ENCODE measurements at regions not wholly inside any gene's neighbourhood (a gene's known extent, or its start where the extent isn't known, plus 50 kb on each side); places are given as distances from the start of the nearest gene placed in this dataset.

GRCh38 chr4:128654465-128654864 lies 155.0 kb upstream of the JADE1 start:
- Histone ChIP-seq H3K79me2 (ENCODE audit: control insufficient read depth, insufficient read depth, low read length) (no peaks in the 10 kb centered on the region), H2AFZ (ENCODE audit: control insufficient read depth, low read length) (no peak overlapping the region), H3K36me3 (ENCODE audit: control insufficient read depth in 2 of 2, extremely low read depth in 1 of 2, insufficient read depth in 2 of 2, low read length in 2 of 2) (no peaks in the 10 kb centered on the region), H3K4me1 (ENCODE audit: control insufficient read depth, extremely low read depth, insufficient read depth, low read length) (no peaks in the 10 kb centered on the region), H3K9ac (ENCODE audit: control insufficient read depth, extremely low read depth, insufficient read depth, low read length) (no peak overlapping the region), H3K27me3 (ENCODE audit: control insufficient read depth, extremely low read depth, insufficient read depth, low read length) (no peaks in the 10 kb centered on the region), H3K9me1 (ENCODE audit: control insufficient read depth, extremely low read depth, insufficient read depth, low read length) (no peaks in the 10 kb centered on the region), H4K20me1 (ENCODE audit: control insufficient read depth, extremely low read depth, insufficient read depth, low read length) (no peaks in the 10 kb centered on the region), H3K9me3 (ENCODE audit: control insufficient read depth, low read depth, low read length) (no peaks in the 10 kb centered on the region), H3K4me3 (ENCODE audit: control insufficient read depth in 2 of 3, extremely low read depth in 1 of 3, insufficient read depth in 2 of 3, low read depth in 1 of 3, low read length in 3 of 3) (no peak overlapping the region), H3K27ac (ENCODE audit: control insufficient read depth, insufficient read depth, low read length) (no peak overlapping the region), H3K4me2 (ENCODE audit: control insufficient read depth, extremely low read depth, insufficient read depth, low read depth, low read length) (no peak overlapping the region)
- dilution Hi-C loops (cut with MboI; ENCODE audit: extremely low pct_ligation_motif_present, low sequenced_read_pairs): no loop called here
- DNase-seq (ENCODE audit: low read depth, low spot score) (no peak), FAIRE-seq (no peak)
- TF ChIP-seq CTCF (optimal IDR thresholded peaks at IDR 0.05 in 1 of 3, IDR thresholded peaks at IDR 0.05 in 1 of 3, conservative IDR thresholded peaks at IDR 0.05 in 1 of 3; ENCODE audit: extremely low read depth in 1 of 3, insufficient read depth in 2 of 3, low read length in 3 of 3) (no peak), EZH2 (IDR thresholded peaks at IDR 0.05; ENCODE audit: low read length) (no peak)

GRCh38 chr4:128653527-128654444 lies 155.7 kb upstream of the JADE1 start:
- no peak for TF ChIP-seq EZH2 (IDR thresholded peaks at IDR 0.05; ENCODE audit: low read length)
- TF ChIP-seq CTCF (optimal IDR thresholded peaks at IDR 0.05 in 1 of 3, IDR thresholded peaks at IDR 0.05 in 1 of 3, conservative IDR thresholded peaks at IDR 0.05 in 1 of 3; ENCODE audit: extremely low read depth in 1 of 3, insufficient read depth in 2 of 3, low read length in 3 of 3): no peak
- DNase-seq (ENCODE audit: low read depth, low spot score) (no peak), FAIRE-seq (no peak)
- H3K9me1 ChIP-seq (ENCODE audit: control insufficient read depth, extremely low read depth, insufficient read depth, low read length): no peaks in the 10 kb centered on the region
- H3K36me3 ChIP-seq (ENCODE audit: control insufficient read depth in 2 of 2, extremely low read depth in 1 of 2, insufficient read depth in 2 of 2, low read length in 2 of 2): no peaks in the 10 kb centered on the region
- no peaks in the 10 kb centered on the region for H3K27me3 ChIP-seq (ENCODE audit: control insufficient read depth, extremely low read depth, insufficient read depth, low read length)
- H3K4me3 ChIP-seq (ENCODE audit: control insufficient read depth in 2 of 3, extremely low read depth in 1 of 3, insufficient read depth in 2 of 3, low read depth in 1 of 3, low read length in 3 of 3): no peak overlapping the region
- H3K9ac ChIP-seq (ENCODE audit: control insufficient read depth, extremely low read depth, insufficient read depth, low read length): no peak overlapping the region
- H2AFZ ChIP-seq (ENCODE audit: control insufficient read depth, low read length): no peak overlapping the region
- no peaks in the 10 kb centered on the region for H4K20me1 ChIP-seq (ENCODE audit: control insufficient read depth, extremely low read depth, insufficient read depth, low read length)
- no peaks in the 10 kb centered on the region for H3K4me1 ChIP-seq (ENCODE audit: control insufficient read depth, extremely low read depth, insufficient read depth, low read length)
- no peak overlapping the region for H3K27ac ChIP-seq (ENCODE audit: control insufficient read depth, insufficient read depth, low read length)
- dilution Hi-C loops (cut with MboI; ENCODE audit: extremely low pct_ligation_motif_present, low sequenced_read_pairs): no loop called here
- H3K79me2 ChIP-seq (ENCODE audit: control insufficient read depth, insufficient read depth, low read length): no peaks in the 10 kb centered on the region
- H3K4me2 ChIP-seq (ENCODE audit: control insufficient read depth, extremely low read depth, insufficient read depth, low read depth, low read length): no peak overlapping the region
- no peaks in the 10 kb centered on the region for H3K9me3 ChIP-seq (ENCODE audit: control insufficient read depth, low read depth, low read length)

Measured in keratinocyte (primary cell).